Keratinocyte (primary cell): ENCODE measurements at regions not wholly inside any gene's neighbourhood (a gene's known extent, or its start where the extent isn't known, plus 50 kb on each side); places are given as distances from the start of the nearest gene placed in this dataset.

Experiments
- DNase-seq: peaks from one replicate; pipeline ENCODE4 v3.0.0-alpha.2; 2011; ENCODE audit warnings: low read depth, missing footprints, low spot score
- FAIRE-seq: peaks from 2 replicates; lab custom pipeline; 2011; peaks lifted over from hg19 to GRCh38; lab: Jason Lieb, UNC
- H2AFZ ChIP-seq: 2 replicates; pipeline ENCODE4 v1.6.0; 2012; ENCODE audit warnings: low read length, control low read depth, inconsistent platforms; ENCODE audit not compliant: control insufficient read depth
- H3K27ac ChIP-seq: 2 replicates; pipeline ENCODE4 v1.5.1; 2011; ENCODE audit warnings: low read length; ENCODE audit not compliant: control insufficient read depth, insufficient read depth
- H3K27me3 ChIP-seq: 3 replicates; pipeline ENCODE4 v1.6.0; 2011; ENCODE audit warnings: low read length; ENCODE audit not compliant: control insufficient read depth, insufficient read depth; ENCODE audit errors: extremely low read depth
- H3K36me3 ChIP-seq, 2 experiments: 2 replicates in 1 of 2; 3 replicates in 1 of 2; pipeline ENCODE4 v1.5.1; 2011; ENCODE audit warnings: low read length in 2 of 2, mild to moderate bottlenecking in 1 of 2; ENCODE audit not compliant: control insufficient read depth in 2 of 2, insufficient read depth in 2 of 2; ENCODE audit errors: extremely low read depth in 1 of 2
- H3K4me1 ChIP-seq: 3 replicates; pipeline ENCODE4 v1.5.1; 2011; ENCODE audit warnings: low read length; ENCODE audit not compliant: control insufficient read depth, insufficient read depth; ENCODE audit errors: extremely low read depth
- H3K4me2 ChIP-seq: 3 replicates; pipeline ENCODE4 v1.6.0; 2011; ENCODE audit warnings: low read depth, low read length; ENCODE audit not compliant: control insufficient read depth, insufficient read depth; ENCODE audit errors: extremely low read depth
- H3K4me3 ChIP-seq, 3 experiments: fragments of 200-600 bp in 1 of 3; sonication (generic) in 1 of 3; 2 replicates in 2 of 3; 3 replicates in 1 of 3; pipeline ENCODE4 v1.5.1; 2011 to 2016; ENCODE audit warnings: low read length in 3 of 3, mild to moderate bottlenecking in 3 of 3, control low read depth in 2 of 3, inconsistent platforms in 1 of 3, low read depth in 1 of 3, mixed read lengths in 1 of 3, mixed run types in 1 of 3, moderate library complexity in 1 of 3; ENCODE audit not compliant: control insufficient read depth in 2 of 3, insufficient read depth in 2 of 3; ENCODE audit errors: extremely low read depth in 1 of 3
- H3K79me2 ChIP-seq: 2 replicates; pipeline ENCODE4 v1.6.0; 2012; ENCODE audit warnings: low read length; ENCODE audit not compliant: control insufficient read depth, insufficient read depth
- H3K9ac ChIP-seq: 3 replicates; pipeline ENCODE4 v1.6.0; 2011; ENCODE audit warnings: low read length; ENCODE audit not compliant: control insufficient read depth, insufficient read depth; ENCODE audit errors: extremely low read depth
- H3K9me1 ChIP-seq: 3 replicates; pipeline ENCODE4 v1.6.0; 2011; ENCODE audit warnings: low read length; ENCODE audit not compliant: control insufficient read depth, insufficient read depth; ENCODE audit errors: extremely low read depth
- H3K9me3 ChIP-seq: 2 replicates; pipeline ENCODE4 v1.5.1; 2012; ENCODE audit warnings: low read depth, low read length; ENCODE audit not compliant: control insufficient read depth
- H4K20me1 ChIP-seq: 3 replicates; pipeline ENCODE4 v1.6.0; 2011; ENCODE audit warnings: low read length; ENCODE audit not compliant: control insufficient read depth, insufficient read depth; ENCODE audit errors: extremely low read depth
- EZH2 ChIP-seq: IDR thresholded peaks from one replicate; pipeline ENCODE4 v1.6.1; 2012; ENCODE audit warnings: inconsistent platforms, mild to moderate bottlenecking, low read length, moderate library complexity
- dilution Hi-C: fragments of 300-500 bp; cut with MboI; formaldehyde crosslinking; loops from one replicate; pipeline ENCODE4 v1.7.0; 2020; ENCODE audit warnings: low sequenced_read_pairs; ENCODE audit not compliant: extremely low pct_ligation_motif_present
- TF ChIP-seq, protein P1 (sequence below), 3 experiments: IDR thresholded peaks in 1 of 3; conservative IDR thresholded peaks in 1 of 3; optimal IDR thresholded peaks in 1 of 3; 2 replicates in 2 of 3; 3 replicates in 1 of 3; pipeline versions ENCODE3 to v1.5.1; 2011; ENCODE audit warnings: low read length in 3 of 3, mild to moderate bottlenecking in 3 of 3, moderate library complexity in 2 of 3, control low read depth in 1 of 3, inconsistent platforms in 1 of 3; ENCODE audit not compliant: insufficient read depth in 2 of 3; ENCODE audit errors: extremely low read depth in 1 of 3

GRCh38 chr9:135000647-135001245 lies 83.0 kb upstream of the FCN1 start:
- FAIRE-seq = no peak
- Histone ChIP-seq H3K4me3 (no peak overlapping the region), H3K9ac (no peak overlapping the region), H3K36me3 (no peaks in the 10 kb centered on the region), H3K27me3 (no peaks in the 10 kb centered on the region), H2AFZ (no peak overlapping the region), H4K20me1 (no peaks in the 10 kb centered on the region), H3K79me2 (no peaks in the 10 kb centered on the region), H3K4me2 (no peak overlapping the region), H3K27ac (no peak overlapping the region), H3K9me3 (peaks cover 13% of the 10 kb centered on the region), H3K4me1 (no peaks in the 10 kb centered on the region), H3K9me1 (no peaks in the 10 kb centered on the region)
- no peak for DNase-seq
- TF ChIP-seq, protein P1, sequence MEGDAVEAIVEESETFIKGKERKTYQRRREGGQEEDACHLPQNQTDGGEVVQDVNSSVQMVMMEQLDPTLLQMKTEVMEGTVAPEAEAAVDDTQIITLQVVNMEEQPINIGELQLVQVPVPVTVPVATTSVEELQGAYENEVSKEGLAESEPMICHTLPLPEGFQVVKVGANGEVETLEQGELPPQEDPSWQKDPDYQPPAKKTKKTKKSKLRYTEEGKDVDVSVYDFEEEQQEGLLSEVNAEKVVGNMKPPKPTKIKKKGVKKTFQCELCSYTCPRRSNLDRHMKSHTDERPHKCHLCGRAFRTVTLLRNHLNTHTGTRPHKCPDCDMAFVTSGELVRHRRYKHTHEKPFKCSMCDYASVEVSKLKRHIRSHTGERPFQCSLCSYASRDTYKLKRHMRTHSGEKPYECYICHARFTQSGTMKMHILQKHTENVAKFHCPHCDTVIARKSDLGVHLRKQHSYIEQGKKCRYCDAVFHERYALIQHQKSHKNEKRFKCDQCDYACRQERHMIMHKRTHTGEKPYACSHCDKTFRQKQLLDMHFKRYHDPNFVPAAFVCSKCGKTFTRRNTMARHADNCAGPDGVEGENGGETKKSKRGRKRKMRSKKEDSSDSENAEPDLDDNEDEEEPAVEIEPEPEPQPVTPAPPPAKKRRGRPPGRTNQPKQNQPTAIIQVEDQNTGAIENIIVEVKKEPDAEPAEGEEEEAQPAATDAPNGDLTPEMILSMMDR (optimal IDR thresholded peaks at IDR 0.05 in 1 of 3, IDR thresholded peaks at IDR 0.05 in 1 of 3, conservative IDR thresholded peaks at IDR 0.05 in 1 of 3; ENCODE audit: extremely low read depth in 1 of 3, insufficient read depth in 2 of 3, low read length in 3 of 3) = no peak
- no peak for TF ChIP-seq EZH2
- dilution Hi-C loops = no loop called here

- Histone ChIP-seq H3K9me3 (peaks cover 13% of the 10 kb centered on the region), H3K9ac (no peak overlapping the region), H3K27ac (no peak overlapping the region), H3K27me3 (no peaks in the 10 kb centered on the region), H2AFZ (no peak overlapping the region), H3K4me2 (no peak overlapping the region), H3K9me1 (no peaks in the 10 kb centered on the region), H4K20me1 (no peaks in the 10 kb centered on the region), H3K79me2 (no peaks in the 10 kb centered on the region), H3K4me3 (no peak overlapping the region), H3K4me1 (no peaks in the 10 kb centered on the region), H3K36me3 (no peaks in the 10 kb centered on the region)
- no peak for DNase-seq
- dilution Hi-C loops = no loop called here
- FAIRE-seq = no peak
- TF ChIP-seq, protein P1 (optimal IDR thresholded peaks at IDR 0.05 in 1 of 3, IDR thresholded peaks at IDR 0.05 in 1 of 3, conservative IDR thresholded peaks at IDR 0.05 in 1 of 3; ENCODE audit: extremely low read depth in 1 of 3, insufficient read depth in 2 of 3, low read length in 3 of 3) = no peak
- no peak for TF ChIP-seq EZH2
These were observed 83.8 kb upstream of the FCN1 start for GRCh38 chr9:135001526-135001925.
